Esophagus muscularis mucosa (tissue), 3 donors: ENCODE measurements at regions not wholly inside any gene's neighbourhood (a gene's known extent, or its start where the extent isn't known, plus 50 kb on each side); places are given as distances from the start of the nearest gene placed in this dataset.

ENCODE experiments used
- CTCF ChIP-seq, 3 experiments: fragments of 200-600 bp in 2 of 3; fragments of 450-650 bp in 1 of 3; sonication (generic) in 2 of 3; IDR thresholded peaks; one replicate each; pipeline ENCODE4 v1.5.1; 2017 to 2019; ENCODE audit warnings: antibody characterized with exemption in 3 of 3, mild to moderate bottlenecking in 2 of 3, moderate library complexity in 1 of 3
- POLR2A ChIP-seq: fragments of 450-650 bp; IDR thresholded peaks from one replicate; pipeline ENCODE4 v1.6.1; 2017; ENCODE audit warnings: antibody characterized with exemption, moderate library complexity, mild to moderate bottlenecking, low read depth
- POLR2AphosphoS5 ChIP-seq, 2 donors: sonication (generic); formaldehyde crosslinking; IDR thresholded peaks; one replicate each; pipeline ENCODE4 v1.6.1; 2017; ENCODE audit warnings: antibody characterized with exemption in 2 of 2

- TF ChIP-seq CTCF (IDR thresholded peaks at IDR 0.05) = no peak
- no peak for TF ChIP-seq POLR2AphosphoS5 (IDR thresholded peaks at IDR 0.05)
- no peak for TF ChIP-seq POLR2A
Observed at GRCh38 chr3:28151207-28151550, 90.2 kb upstream of the CMC1 start.
